NCI-H1092 treated with DMSO at 0.1 percent for 48 hours (cell line): ENCODE measurements at regions not wholly inside any gene's neighbourhood (a gene's known extent, or its start where the extent isn't known, plus 50 kb on each side); places are given as distances from the start of the nearest gene placed in this dataset.

ENCODE experiments used
- DNase-seq: peaks from one replicate; lab custom pipeline; 2025; lab: John Stamatoyannopoulos, UW

DNA sequence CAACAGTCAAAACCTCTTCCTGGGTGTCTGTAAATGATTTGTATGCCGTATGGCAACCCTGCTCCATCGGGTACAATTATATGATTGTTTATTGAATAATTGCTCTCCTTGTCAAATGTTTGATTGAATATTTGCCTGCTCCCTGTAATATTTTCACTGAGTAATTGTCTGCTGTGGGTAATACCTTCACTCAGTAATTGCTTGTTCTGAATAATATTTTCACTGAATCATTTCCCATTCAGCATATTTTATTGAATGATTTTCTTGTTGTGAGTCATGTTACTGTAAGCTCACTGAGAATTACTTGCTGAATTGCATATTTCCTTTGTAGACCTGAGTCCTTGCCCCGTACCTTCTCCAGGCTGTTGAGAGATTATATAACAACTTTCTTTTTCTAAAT lies 535.2 kb downstream of the METTL4 start:
- DNase-seq = no peak

DNA sequence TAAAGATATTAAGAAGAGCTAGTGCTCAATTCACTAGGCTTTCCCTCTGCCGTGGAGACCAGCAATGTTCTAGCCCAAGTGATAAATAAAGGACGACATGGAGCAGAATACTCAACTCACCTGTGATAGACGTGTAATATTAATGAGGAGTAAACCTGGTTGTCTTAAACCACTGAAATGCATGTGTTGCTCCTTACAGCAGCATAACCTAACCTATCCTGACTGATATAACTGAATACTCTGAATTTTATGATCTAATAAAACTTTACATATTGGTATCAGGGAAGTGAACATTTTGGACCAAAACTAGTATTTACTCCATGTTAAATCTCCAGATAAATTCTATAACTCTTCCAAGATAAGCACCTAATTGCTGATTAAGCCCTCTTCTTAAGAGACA lies 531.0 kb downstream of the METTL4 start:
- DNase-seq = no peak

DNA sequence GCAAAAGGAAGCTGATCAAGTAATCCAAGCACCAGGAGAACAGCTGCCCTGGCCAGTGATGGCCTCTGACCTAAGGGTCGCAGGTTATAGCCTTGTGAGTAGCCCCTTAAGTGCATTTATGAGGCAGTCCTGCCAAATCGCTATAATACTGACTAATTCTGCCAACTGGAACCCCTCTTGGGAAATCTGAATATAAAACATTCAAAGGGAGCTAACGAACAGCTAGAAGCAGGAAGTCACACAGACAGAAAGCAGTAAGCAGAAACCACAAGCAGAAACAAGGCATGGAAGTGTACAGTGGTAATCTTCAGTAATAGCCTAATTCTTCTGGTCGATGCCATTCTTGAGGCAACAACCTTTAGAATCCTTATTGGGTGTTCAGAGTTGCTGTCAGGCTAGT lies 521.3 kb downstream of the METTL4 start:
- no peak for DNase-seq

DNA sequence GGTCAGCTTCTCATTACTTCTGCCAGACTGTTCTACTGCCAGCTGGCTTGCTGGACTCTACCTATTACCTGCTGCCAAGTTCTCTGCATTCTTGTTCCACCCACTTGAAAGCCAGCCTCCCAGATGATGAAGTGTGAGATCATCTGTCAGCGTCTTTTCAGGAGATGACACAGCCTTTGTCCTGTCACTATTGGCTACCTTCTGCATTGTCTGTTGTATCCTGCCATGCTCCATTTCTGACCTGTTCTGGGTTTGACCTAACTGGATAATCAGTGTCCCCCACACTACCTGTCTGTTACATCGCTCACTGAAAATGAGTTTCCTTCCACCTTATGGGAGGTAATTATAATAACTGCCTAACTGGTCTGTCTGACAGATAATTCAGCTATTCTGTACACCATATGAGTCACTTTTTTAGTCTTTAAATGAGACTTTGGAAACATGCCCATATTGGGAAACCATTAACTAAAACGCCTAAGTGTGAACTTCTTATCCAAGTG lies 520.6 kb downstream of the METTL4 start:
- no peak for DNase-seq

DNA sequence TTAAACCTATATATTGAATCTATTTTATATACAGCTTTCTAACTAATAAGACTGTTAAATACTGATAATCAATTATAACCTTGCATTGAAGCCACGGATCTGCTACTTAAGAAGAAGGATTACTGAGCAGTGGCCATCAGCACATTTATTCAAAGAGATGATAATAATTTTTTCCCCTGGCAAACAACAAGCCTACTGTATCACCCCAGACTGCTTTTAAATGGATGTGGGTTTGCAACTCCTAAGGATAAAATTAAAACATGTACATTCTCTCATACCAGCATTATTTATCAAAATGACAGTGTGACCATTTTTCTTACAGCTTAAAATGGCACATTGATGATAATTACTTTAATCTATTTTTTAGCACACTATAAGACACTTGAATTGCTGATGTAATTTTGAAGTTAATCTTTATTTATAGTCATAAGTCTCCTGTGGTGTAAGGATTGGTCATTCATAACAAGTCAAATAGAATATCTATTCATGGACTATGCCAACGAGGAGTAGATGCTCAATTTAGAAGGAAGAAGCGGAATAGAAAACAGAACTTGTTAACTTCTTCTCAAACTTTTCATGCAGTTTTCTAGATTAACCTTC lies 517.7 kb downstream of the METTL4 start:
- no peak for DNase-seq

DNA sequence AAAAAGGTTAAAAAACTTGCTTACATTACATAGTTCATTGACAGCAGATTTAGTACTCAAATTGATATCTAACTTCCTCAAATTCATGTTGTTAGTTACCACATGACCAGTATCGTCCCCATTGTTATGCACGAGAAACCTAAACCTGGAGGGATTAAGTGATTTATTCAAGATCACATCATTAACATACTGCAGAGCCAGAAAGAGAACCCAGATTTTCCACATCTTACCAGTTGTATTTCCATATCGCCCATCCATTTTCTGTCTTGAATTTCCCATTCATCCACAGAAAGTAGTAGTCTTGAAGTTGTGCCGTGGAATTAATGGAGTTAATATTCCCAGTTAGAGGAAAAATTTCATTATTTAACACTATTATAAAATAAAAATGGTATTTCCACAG lies 512.0 kb downstream of the METTL4 start:
- no peak for DNase-seq

DNA sequence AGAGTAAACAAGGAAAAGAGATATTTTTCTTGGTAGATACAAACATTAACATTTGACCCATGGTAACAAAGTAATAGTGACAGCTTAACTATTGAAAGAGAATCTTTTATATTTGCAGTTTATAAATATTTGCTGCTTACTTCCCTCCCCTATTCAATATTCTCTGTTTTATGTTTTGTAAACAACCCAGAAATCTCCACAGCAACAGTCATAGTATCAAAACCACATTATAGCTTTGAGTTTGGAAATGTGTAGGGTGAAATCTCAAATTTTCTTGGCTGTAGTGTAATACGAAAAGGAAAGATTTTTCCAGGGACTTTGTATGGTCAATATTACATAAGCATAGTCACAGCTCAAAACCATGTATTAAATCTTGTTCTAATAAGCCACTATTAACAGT lies 511.2 kb downstream of the METTL4 start:
- DNase-seq = no peak

DNA sequence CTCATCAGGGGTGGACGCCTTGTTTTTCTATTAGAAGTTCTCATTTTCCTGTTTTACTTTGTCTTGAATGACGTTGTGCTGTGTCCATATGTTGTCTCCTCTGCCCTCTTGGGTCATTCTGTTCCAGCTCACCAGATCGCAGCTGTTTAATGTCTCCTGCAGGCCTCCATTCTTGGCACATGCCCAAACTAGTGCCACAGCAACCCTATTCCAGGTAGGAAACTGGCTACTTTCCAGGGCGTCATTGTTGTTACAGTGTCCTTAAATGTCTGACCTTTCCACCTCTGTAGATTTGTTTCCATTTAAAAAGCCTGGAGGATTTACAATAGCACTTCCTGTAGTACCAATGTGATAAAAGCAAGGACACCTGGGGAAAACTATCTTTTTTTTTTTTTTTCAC lies 500.7 kb downstream of the METTL4 start:
- DNase-seq = peak; percentile 83

DNA sequence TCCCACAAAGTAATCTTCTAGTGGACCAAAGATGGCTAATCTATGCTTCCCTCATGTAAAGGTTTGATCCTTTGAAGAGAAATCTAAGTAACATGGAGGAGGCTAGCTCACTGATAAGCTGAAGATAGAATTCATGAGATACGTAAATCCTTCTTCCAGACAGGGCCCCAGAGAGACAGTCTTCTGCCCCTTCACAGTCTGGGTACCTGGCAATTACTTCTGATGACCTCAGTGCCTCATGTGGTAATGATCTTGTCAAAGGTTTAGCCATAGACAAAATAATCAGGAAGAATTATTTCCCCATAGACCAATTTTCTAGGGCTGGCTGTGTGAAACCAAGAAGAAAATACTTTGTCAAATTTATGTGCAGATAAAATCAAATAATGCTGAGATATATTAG lies 495.8 kb downstream of the METTL4 start:
- no peak for DNase-seq

DNA sequence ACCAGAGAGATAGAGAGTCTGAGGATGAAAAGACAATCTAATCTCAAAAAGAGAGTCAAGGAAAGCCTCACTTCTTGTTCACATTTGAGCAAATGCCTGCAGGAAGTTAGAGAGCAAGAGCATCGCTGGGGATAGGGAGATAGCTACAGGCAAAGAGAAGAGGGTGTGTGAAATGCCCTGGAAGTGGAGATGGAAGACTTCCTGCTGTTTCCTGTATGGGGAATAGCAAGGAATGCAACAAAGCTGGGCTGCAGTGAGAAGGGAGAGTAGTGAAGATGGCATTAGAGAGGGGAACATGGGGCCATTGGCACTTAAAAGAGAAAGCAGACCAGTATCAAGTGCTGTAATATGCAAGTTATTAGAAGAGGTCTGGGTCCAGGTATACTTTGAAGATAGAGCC lies 488.6 kb downstream of the METTL4 start:
- no peak for DNase-seq

DNA sequence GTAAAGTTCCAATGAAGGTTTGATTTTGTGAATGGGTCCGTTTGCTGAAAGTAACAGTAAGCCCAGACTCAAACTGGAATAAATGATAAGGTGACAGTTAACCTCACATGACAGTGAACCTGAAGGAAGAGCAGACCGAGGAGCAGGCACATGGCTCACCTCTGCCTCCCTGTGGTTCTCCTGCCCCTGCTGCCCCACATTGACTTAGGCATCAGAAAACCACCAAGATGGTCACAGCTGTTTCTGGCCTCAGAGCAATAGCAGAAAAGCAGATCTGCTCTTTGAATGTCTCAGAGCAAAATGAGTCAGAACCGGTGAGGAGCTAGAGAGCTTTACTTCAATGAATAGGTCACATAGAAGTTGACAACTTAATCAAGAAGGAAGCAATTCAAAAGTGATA lies 487.6 kb downstream of the METTL4 start:
- peak; percentile 12 for DNase-seq

DNA sequence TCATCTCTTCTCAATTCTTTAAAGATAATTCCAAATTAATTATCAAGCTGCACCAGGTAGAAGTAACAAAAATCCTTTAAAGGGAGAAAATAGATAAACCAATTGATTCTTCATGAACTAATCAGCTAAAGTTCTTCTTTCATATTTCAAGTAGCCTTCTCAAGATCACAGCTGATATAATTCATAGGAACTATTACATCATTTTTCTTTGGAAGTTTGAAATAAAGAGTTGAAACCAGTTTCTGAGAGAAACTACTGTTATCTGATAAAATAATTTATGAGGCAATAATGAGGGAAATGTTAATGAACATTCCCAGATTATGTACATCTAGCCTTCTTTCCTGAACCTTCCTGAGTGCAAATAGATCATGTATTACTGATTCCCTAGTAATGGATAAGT lies 484.9 kb downstream of the METTL4 start:
- DNase-seq = no peak

DNA sequence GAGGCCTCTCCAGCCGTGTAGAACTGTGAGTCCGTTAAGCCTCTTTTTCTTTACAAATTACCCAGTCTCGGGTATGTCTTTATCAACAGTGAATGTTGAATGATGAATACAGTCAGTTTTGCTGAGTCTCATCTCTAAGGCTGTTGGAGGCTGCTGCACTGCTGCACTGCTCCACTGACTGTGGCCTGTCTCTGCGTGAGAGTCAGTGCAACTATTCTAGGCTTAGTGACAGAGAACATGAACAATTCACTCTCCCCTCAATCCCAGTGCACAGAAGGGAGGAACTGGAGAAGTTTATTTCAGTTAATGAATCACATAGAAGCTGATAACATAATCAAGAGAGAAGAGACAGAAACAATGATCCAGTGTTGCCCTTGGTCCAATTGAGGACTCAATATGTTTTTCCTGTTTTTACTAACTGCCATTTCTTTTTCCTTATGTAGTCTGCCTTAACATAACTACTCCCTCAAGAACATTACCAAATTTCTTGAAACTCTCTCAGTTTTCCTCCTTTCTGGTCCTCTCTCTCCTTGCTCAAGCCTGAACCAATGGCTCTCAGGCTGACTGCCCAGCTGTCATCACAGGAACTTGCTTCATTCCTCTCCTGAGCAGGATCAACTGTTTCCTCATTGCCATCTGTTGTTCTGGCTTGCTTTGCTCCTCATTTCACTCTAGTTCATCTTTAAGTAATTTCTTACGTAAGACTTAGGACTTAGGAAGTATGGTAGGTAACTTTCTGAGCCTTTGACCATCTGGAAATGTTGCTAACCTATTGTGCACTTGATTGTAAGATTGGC lies 483.2 kb downstream of the METTL4 start:
- DNase-seq = no peak

DNA sequence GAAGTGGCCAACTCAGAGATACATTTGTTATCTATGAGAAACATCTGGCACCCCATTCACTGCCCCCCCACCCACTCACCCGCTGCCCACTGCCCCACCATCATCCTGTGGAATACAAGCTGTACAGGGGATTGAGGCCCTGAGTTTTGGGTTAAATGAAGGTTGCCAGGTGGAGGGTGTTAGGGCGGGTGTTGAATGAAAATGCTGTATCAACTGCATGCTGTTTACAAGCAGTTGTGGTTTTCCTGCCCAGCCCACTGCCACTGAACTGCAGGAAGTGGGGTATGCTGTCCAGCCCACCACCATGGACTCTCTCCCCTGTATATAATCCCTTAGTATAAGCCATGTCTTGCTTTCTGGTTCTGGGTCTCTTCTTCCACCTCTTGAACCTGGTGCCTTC lies 481.9 kb downstream of the METTL4 start:
- DNase-seq = no peak

DNA sequence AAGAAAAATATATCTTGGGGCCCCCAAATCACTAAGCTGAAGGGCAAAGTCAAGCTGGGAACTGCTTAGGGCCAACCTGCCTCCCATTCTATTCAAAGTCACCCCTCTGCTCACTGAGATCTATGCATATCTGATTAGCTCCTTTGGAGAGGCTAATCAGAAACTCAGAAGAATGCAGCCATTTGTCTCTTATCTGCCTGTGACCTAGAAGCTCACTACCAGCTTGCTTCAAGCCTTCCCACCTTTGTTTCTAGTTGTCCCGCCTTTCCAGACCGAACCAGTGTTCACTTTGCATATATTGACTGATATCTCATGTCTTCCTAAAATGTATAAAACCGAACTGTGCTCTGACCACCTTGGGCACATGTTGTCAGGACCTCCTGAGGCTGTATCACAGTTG lies 479.4 kb downstream of the METTL4 start:
- DNase-seq = no peak

DNA sequence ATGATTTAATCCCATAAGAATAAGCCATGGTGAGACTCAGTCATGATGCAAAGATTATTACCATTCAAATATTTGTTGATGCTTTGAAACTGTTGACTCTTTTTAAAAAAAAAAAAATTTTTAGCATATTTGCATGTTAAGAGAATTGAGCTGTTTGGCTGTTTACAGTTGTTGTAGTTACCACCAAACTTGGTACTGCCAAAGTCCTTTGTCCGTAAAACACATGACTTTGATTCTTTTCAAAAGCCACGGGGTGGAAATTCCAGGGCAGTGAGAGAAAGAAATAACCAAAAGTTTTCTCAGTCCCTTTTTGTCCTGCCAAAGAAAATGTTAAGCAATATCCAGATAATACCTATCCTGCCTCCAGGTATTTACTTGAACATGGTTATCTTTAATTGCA lies 474.8 kb downstream of the METTL4 start:
- DNase-seq = no peak

DNA sequence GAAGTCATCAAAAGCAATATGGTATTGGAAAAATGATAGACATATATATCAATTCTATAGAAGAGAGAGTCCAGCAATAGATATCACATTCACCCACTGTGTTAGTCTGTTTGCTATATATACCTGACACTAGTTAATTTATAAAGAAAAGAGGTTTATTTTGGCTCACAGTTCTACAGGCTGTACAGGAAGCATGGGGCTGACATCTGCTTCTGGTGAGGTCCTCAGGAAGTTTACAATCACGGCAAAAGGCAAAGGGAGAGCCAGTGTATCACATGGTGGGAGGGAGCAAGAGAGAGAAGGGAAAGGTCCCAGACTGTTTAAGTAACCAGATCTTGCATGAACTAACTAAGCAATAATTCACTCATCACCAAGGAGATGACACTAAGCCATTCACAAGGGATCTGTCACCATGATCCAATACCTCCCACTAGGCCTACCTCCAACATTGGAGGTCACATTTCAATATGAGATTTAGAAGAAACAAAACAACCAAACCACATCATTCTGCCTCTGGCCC lies 470.6 kb downstream of the METTL4 start:
- DNase-seq = no peak

DNA sequence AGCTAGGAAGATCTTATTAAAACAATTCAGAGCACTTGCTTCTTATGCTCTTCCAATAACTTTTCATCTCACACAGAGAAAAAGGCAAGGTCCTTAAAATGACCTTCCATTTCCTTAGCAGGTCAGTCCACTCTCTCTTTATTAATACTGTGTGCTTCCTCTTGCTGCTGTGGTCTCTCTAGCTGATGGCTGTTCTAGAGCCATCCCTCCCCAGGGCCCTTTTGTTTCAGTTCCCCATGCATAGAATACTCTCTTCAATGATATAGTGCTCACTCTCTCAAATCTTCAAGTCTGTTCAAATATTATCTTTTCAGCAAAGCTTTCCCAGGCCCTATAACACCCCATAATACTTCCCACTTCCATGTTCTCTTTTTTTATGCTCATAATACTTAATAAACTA lies 469.3 kb downstream of the METTL4 start:
- no peak for DNase-seq

DNA sequence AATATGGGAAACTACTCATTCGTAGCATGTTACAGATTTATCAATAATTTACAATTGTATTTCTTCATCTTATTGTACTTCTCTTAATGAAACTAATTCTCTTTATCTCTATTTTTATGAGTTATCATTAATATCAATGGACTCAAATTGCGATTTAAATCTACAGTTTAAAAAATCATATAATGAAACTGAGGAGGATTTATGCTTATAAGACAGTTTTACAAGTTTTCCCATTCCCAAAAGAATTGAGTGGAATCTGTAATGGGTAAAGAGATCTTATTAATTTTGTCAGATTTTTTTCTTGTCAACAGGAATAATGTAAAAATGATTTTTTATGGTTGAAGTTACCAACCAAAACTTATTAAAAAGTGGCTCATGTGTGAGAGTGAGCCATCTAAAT lies 468.0 kb downstream of the METTL4 start:
- no peak for DNase-seq

DNA sequence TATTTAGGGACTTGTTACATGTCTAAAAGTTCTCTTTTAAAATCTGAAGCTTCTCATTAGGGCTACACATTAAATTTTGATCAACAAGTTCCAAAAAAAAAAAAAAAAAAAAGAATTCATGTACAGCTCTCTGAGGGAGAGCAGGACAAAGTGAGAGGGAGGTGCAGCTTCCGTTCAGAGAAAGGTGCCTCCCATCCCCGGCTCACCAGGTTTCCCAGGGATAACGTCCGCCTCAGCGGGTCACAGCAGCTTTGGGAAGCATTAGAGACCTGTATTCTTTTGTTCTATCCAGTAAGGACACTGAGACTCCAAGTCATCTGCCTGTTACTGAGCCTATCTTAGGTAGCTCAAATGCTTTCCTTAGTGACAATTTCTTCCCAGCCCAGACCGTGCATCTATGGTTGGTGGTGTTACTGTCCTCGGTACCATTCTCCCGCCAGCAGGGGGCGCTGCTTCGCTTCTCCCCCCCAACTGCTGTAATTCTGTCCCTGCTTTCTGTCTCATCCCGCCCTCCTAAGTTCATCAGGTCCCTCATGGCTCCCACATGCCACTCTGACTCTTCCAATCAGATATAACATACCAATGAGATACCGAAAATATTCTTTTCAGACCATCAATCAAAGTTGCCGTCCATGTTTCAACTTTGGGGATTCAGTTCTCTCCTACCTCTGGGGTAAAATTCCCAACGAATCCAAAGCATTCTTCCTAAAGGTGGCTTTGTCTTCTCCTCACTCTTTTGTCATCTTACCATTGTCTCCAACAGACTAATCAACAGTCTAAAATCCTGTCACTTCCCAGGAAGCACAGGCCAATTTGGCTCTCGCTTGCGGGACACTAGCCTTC lies 466.5 kb downstream of the METTL4 start:
- peak; percentile 28 for DNase-seq

DNA sequence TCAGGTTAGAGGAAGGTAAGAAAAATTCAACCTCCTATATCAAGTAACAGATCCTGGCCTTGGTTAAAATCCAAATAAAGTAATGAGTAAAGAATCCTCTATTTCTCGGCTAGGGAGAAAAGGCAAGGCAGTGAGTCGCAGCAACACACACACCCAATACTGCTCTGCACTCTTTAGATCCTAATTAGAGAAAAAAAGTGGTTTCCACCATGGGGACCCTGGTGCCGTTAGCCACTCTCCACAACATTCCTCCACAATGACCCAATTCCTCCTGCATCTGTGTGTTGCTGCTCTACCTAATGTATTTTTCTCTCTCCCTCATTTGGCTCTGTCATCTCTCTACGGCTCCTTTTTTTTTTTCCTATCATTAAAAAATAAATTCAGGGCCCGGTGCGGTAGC lies 462.7 kb downstream of the METTL4 start:
- no peak for DNase-seq

DNA sequence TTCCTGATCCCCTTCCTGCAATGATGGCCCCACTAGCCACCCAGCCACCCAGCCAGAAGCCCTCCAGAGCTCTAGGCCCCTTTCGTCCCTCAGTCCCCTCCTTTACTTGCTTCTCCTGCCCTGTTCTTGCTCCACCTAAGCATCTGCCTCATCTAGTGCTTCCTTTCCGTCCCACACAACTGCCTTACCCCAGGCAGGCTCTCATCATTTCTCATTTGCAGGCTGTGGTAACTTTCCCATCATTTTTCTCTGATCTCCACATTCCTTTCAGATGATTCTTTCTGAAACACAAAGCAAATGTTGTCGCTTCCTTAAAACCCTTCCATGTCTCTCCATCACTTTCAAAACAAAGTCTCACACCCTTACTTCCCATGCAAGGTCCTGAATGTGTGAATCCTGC lies 459.8 kb downstream of the METTL4 start:
- DNase-seq = no peak
